Naive thymus-derived CD4-positive, alpha-beta T cell (primary cell): ENCODE measurements at regions not wholly inside any gene's neighbourhood (a gene's known extent, or its start where the extent isn't known, plus 50 kb on each side); places are given as distances from the start of the nearest gene placed in this dataset.
"Not testable (repeated sequence)": the region's sequence is repeated elsewhere in the genome, so short reads cannot be mapped to it uniquely, and the experiment has no call there.

ENCODE experiments used
- ATAC-seq: fragments of 150-1000 bp; cut with Tn5 transposase; 2 replicates; pipeline ENCODE4 v1.10.0; 2021; ENCODE audit warnings: mild to moderate bottlenecking, moderate library complexity
- CTCF ChIA-PET: fragments of 350-600 bp; sonication (Branson Sonifier 250); formaldehyde crosslinking; loops from one replicate; lab custom pipeline; 2021; ENCODE audit warnings: antibody characterized with exemption; lab: Charles Lee
- POLR2A ChIA-PET: fragments of 350-600 bp; sonication (Branson Sonifier 250); formaldehyde crosslinking; loops from one replicate; lab custom pipeline; 2021; ENCODE audit warnings: antibody characterized with exemption, inconsistent platforms; lab: Charles Lee
- DNase-seq, 9 donors: peaks; one replicate each; pipeline versions ENCODE4 v3.0.0 to v3.0.0-alpha.2; 2020 to 2022; ENCODE audit warnings: mixed read lengths in 1 of 9
- H3K27ac ChIP-seq: one replicate; pipeline ENCODE4 v1.7.0; 2013; ENCODE audit warnings: mild to moderate bottlenecking, low read depth, low read length, moderate library complexity
- H3K27me3 ChIP-seq, 2 donors: one replicate each; pipeline ENCODE4 v1.7.0; 2013; ENCODE audit warnings: low read length in 2 of 2, mild to moderate bottlenecking in 2 of 2, moderate library complexity in 2 of 2; ENCODE audit not compliant: control insufficient read depth in 2 of 2, insufficient read depth in 2 of 2
- H3K36me3 ChIP-seq, 3 experiments: 1 replicate in 2 of 3; 2 replicates in 1 of 3; pipeline ENCODE4 v1.7.0; 2013; ENCODE audit warnings: low read length in 3 of 3, mild to moderate bottlenecking in 3 of 3, moderate library complexity in 1 of 3; ENCODE audit not compliant: insufficient read depth in 3 of 3, control insufficient read depth in 2 of 3
- H3K4me1 ChIP-seq, 2 donors: one replicate each; pipeline ENCODE4 v1.7.0; 2013; ENCODE audit warnings: low read length in 2 of 2, mild to moderate bottlenecking in 2 of 2, moderate library complexity in 1 of 2; ENCODE audit not compliant: control insufficient read depth in 2 of 2, insufficient read depth in 2 of 2
- H3K4me3 ChIP-seq: 2 replicates; pipeline ENCODE4 v1.7.0; 2013; ENCODE audit warnings: mild to moderate bottlenecking, low read length
- H3K9me3 ChIP-seq, 3 experiments: 1 replicate in 2 of 3; 2 replicates in 1 of 3; pipeline ENCODE4 v1.7.0; 2013; ENCODE audit warnings: low read length in 3 of 3; ENCODE audit not compliant: control insufficient read depth in 2 of 3
- H3K27ac Mint-ChIP-seq, 9 donors: one replicate each; pipeline ENCODE4 v1.8.0; 2020 to 2022; ENCODE audit warnings: mixed read lengths in 9 of 9, mild to moderate bottlenecking in 8 of 9, moderate library complexity in 5 of 9, inconsistent platforms in 2 of 9
- H3K27me3 Mint-ChIP-seq, 5 donors: one replicate each; pipeline ENCODE4 v1.8.0; 2021 to 2022; ENCODE audit warnings: mixed read lengths in 5 of 5, mild to moderate bottlenecking in 1 of 5
- H3K36me3 Mint-ChIP-seq, 5 donors: one replicate each; pipeline ENCODE4 v1.8.0; 2020 to 2022; ENCODE audit warnings: mixed read lengths in 5 of 5, mild to moderate bottlenecking in 3 of 5, inconsistent platforms in 1 of 5
- H3K4me1 Mint-ChIP-seq, 7 donors: one replicate each; pipeline ENCODE4 v1.8.0; 2020 to 2022; ENCODE audit warnings: mixed read lengths in 7 of 7, mild to moderate bottlenecking in 3 of 7, inconsistent platforms in 1 of 7
- H3K4me3 Mint-ChIP-seq, 10 donors: one replicate each; pipeline ENCODE4 v1.8.0; 2020 to 2022; ENCODE audit warnings: mild to moderate bottlenecking in 10 of 10, mixed read lengths in 10 of 10, moderate library complexity in 6 of 10, inconsistent platforms in 2 of 10
- H3K9me3 Mint-ChIP-seq, 11 donors: one replicate each; pipeline ENCODE4 v1.8.0; 2020 to 2022; ENCODE audit warnings: mixed read lengths in 11 of 11, mild to moderate bottlenecking in 4 of 11, inconsistent platforms in 1 of 11, moderate library complexity in 1 of 11
- intact Hi-C, 2 donors: fragments of 100-400 bp; cut with micrococcal nuclease; formaldehyde crosslinking; loops; one replicate each; pipeline ENCODE4 v1.15.1; 2023

- no peaks in the 10 kb centered on the region for H3K36me3 Mint-ChIP-seq
- no peaks in the 10 kb centered on the region for H3K4me1 ChIP-seq
- no peak overlapping the region for H3K4me3 Mint-ChIP-seq
- no peak overlapping the region for H3K4me3 ChIP-seq
- DNase-seq (no peak), ATAC-seq (no peak)
- no peaks in the 10 kb centered on the region for H3K9me3 Mint-ChIP-seq
- CTCF ChIA-PET: interaction anchor here (0.6 kb wide), 1 partner anchor 24 kb away, joined by 3 read pairs; no protein-coding TSS in a partner anchor
- intact Hi-C loops: no loop called here
- no peak overlapping the region for H3K27ac ChIP-seq
- POLR2A ChIA-PET: no interaction called here
- peaks cover 0 to 40% (median 14%) of the 10 kb centered on the region in 5 donors for H3K27me3 Mint-ChIP-seq
- H3K36me3 ChIP-seq: no peaks in the 10 kb centered on the region
- H3K4me1 Mint-ChIP-seq: peaks cover 0 to 1% (median 0%) of the 10 kb centered on the region in 7 donors
- H3K9me3 ChIP-seq: no peaks in the 10 kb centered on the region
- H3K27ac Mint-ChIP-seq: no peak overlapping the region
- no peaks in the 10 kb centered on the region for H3K27me3 ChIP-seq
These were observed 62.7 kb upstream of the ABLIM1 start for GRCh38 chr10:114720685-114721278.

- H3K27me3 ChIP-seq, H3K36me3 ChIP-seq, ATAC-seq, H3K36me3 Mint-ChIP-seq, CTCF ChIA-PET, H3K27ac ChIP-seq, H3K4me3 ChIP-seq, DNase-seq, H3K4me1 Mint-ChIP-seq, POLR2A ChIA-PET, intact Hi-C loops, H3K27ac Mint-ChIP-seq, H3K4me3 Mint-ChIP-seq, H3K4me1 ChIP-seq, H3K9me3 Mint-ChIP-seq, H3K9me3 ChIP-seq: not testable (repeated sequence)
- peaks cover 0 to 33% (median 14%) of the 10 kb centered on the region in 5 donors for H3K27me3 Mint-ChIP-seq
These were observed 64.1 kb upstream of the ABLIM1 start for GRCh38 chr10:114722136-114722535.

- Mint-ChIP-seq H3K4me1 (no peaks in the 10 kb centered on the region), H3K27me3 (peaks cover 0 to 27% (median 7%) of the 10 kb centered on the region in 5 donors), H3K9me3 (no peaks in the 10 kb centered on the region), H3K36me3 (no peaks in the 10 kb centered on the region), H3K4me3 (no peak overlapping the region), H3K27ac (no peak overlapping the region)
- H3K27me3 ChIP-seq: no peaks in the 10 kb centered on the region
- ATAC-seq: no peak
- peaks cover 0 to 4% (median 0%) of the 10 kb centered on the region in 3 experiments for H3K36me3 ChIP-seq
- H3K4me3 ChIP-seq: no peak overlapping the region
- H3K9me3 ChIP-seq: no peaks in the 10 kb centered on the region
- ChIA-PET POLR2A (no interaction called here), CTCF (no interaction called here)
- H3K27ac ChIP-seq: no peak overlapping the region
- DNase-seq: no peak
- no peaks in the 10 kb centered on the region for H3K4me1 ChIP-seq
- intact Hi-C loops: no loop called here
These were observed 65.3 kb upstream of the ABLIM1 start for GRCh38 chr10:114723361-114723760.

- POLR2A ChIA-PET: no interaction called here
- CTCF ChIA-PET: no interaction called here
- no peak for DNase-seq
- intact Hi-C loops: no loop called here
- Histone ChIP-seq H3K27me3 (no peaks in the 10 kb centered on the region), H3K9me3 (no peaks in the 10 kb centered on the region), H3K27ac (no peak overlapping the region), H3K36me3 (peaks cover 0 to 4% (median 0%) of the 10 kb centered on the region in 3 experiments), H3K4me3 (no peak overlapping the region), H3K4me1 (no peaks in the 10 kb centered on the region)
- Mint-ChIP-seq H3K4me1 (no peaks in the 10 kb centered on the region), H3K9me3 (no peaks in the 10 kb centered on the region), H3K27ac (no peak overlapping the region), H3K4me3 (no peak overlapping the region), H3K27me3 (peaks cover 0 to 26% (median 7%) of the 10 kb centered on the region in 5 donors), H3K36me3 (no peaks in the 10 kb centered on the region)
- no peak for ATAC-seq
These were observed 66.1 kb upstream of the ABLIM1 start for GRCh38 chr10:114723991-114724715.

- DNase-seq (no peak), ATAC-seq (no peak)
- Mint-ChIP-seq H3K4me3 (no peak overlapping the region), H3K27me3 (peaks cover 0 to 23% (median 7%) of the 10 kb centered on the region in 5 donors), H3K27ac (no peak overlapping the region), H3K4me1 (no peaks in the 10 kb centered on the region), H3K36me3 (no peaks in the 10 kb centered on the region), H3K9me3 (no peaks in the 10 kb centered on the region)
- ChIA-PET POLR2A (no interaction called here), CTCF (no interaction called here)
- no peak overlapping the region for H3K4me3 ChIP-seq
- no peaks in the 10 kb centered on the region for H3K27me3 ChIP-seq
- no peaks in the 10 kb centered on the region for H3K4me1 ChIP-seq
- peaks cover 0 to 4% (median 0%) of the 10 kb centered on the region in 3 experiments for H3K36me3 ChIP-seq
- intact Hi-C loops: no loop called here
- H3K9me3 ChIP-seq: no peaks in the 10 kb centered on the region
- H3K27ac ChIP-seq: no peak overlapping the region
These were observed 66.6 kb upstream of the ABLIM1 start for GRCh38 chr10:114724716-114725106.

GRCh38 chr10:114726820-114727271, 68.8 kb upstream of the ABLIM1 start:
- ATAC-seq: no peak
- no peaks in the 10 kb centered on the region for H3K27me3 ChIP-seq
- no peaks in the 10 kb centered on the region for H3K4me1 Mint-ChIP-seq
- H3K36me3 ChIP-seq: peaks cover 0 to 4% (median 0%) of the 10 kb centered on the region in 3 experiments
- H3K4me3 ChIP-seq: no peak overlapping the region
- no peak overlapping the region for H3K27ac ChIP-seq
- no peaks in the 10 kb centered on the region for H3K4me1 ChIP-seq
- no peaks in the 10 kb centered on the region for H3K36me3 Mint-ChIP-seq
- intact Hi-C loops: no loop called here
- DNase-seq: no peak
- no peaks in the 10 kb centered on the region for H3K9me3 Mint-ChIP-seq
- ChIA-PET POLR2A (no interaction called here), CTCF (no interaction called here)
- no peak overlapping the region for H3K4me3 Mint-ChIP-seq
- peaks cover 0 to 16% (median 3%) of the 10 kb centered on the region in 5 donors for H3K27me3 Mint-ChIP-seq
- H3K27ac Mint-ChIP-seq: no peak overlapping the region
- H3K9me3 ChIP-seq: no peaks in the 10 kb centered on the region

GRCh38 chr10:114728325-114728724, 70.2 kb upstream of the ABLIM1 start:
- no peaks in the 10 kb centered on the region for H3K36me3 Mint-ChIP-seq
- no peak overlapping the region for H3K4me3 Mint-ChIP-seq
- POLR2A ChIA-PET: no interaction called here
- no peaks in the 10 kb centered on the region for H3K9me3 Mint-ChIP-seq
- Histone ChIP-seq H3K4me3 (no peak overlapping the region), H3K4me1 (no peaks in the 10 kb centered on the region), H3K27me3 (no peaks in the 10 kb centered on the region), H3K9me3 (no peaks in the 10 kb centered on the region), H3K36me3 (peaks cover 0 to 4% (median 0%) of the 10 kb centered on the region in 3 experiments), H3K27ac (no peak overlapping the region)
- no peak for ATAC-seq
- no peaks in the 10 kb centered on the region for H3K4me1 Mint-ChIP-seq
- DNase-seq: no peak
- H3K27ac Mint-ChIP-seq: no peak overlapping the region
- intact Hi-C loops: no loop called here
- H3K27me3 Mint-ChIP-seq: peaks cover 0 to 16% (median 0%) of the 10 kb centered on the region in 5 donors
- CTCF ChIA-PET: no interaction called here
